ENCODE measurements at regions not wholly inside any gene's neighbourhood (a gene's known extent, or its start where the extent isn't known, plus 50 kb on each side); places are given as distances from the start of the nearest gene placed in this dataset.

- no peak overlapping the region for H3K27ac ChIP-seq (ENCODE audit: low read depth, low read length)
- H3K79me2 ChIP-seq (ENCODE audit: insufficient read depth, low read length): peaks cover 59% of the 10 kb centered on the region
- no peak overlapping the region for H2AFZ ChIP-seq (ENCODE audit: low read length)
- H3K4me3 ChIP-seq (ENCODE audit: insufficient read depth, low read length): no peak overlapping the region
- peaks cover 5% of the 10 kb centered on the region for H3K4me1 ChIP-seq (ENCODE audit: insufficient read depth, low read length)
- no peaks in the 10 kb centered on the region for H3K27me3 ChIP-seq (ENCODE audit: insufficient read depth, low read length)
- TF ChIP-seq CTCF (IDR thresholded peaks at IDR 0.05; ENCODE audit: extremely low read depth, low read depth, low read length): no peak
- H3K4me2 ChIP-seq (ENCODE audit: insufficient read depth, low read length): no peak overlapping the region
- no peak for DNase-seq (ENCODE audit: insufficient read length, low spot score, missing footprints)
- no peaks in the 10 kb centered on the region for H3K9me3 ChIP-seq (ENCODE audit: low read depth, low read length)
- H3K36me3 ChIP-seq (ENCODE audit: insufficient read depth, low read length): peaks cover 50% of the 10 kb centered on the region
- H4K20me1 ChIP-seq (ENCODE audit: insufficient read depth, low read length): peaks cover 49% of the 10 kb centered on the region
Observed at GRCh38 chr14:101022121-101022520, 118.6 kb upstream of the RTL1 start.

GRCh38 chr14:101022916-101023435, 119.5 kb upstream of the RTL1 start:
- TF ChIP-seq CTCF (IDR thresholded peaks at IDR 0.05; ENCODE audit: extremely low read depth, low read depth, low read length): no peak
- Histone ChIP-seq H2AFZ (ENCODE audit: low read length) (no peak overlapping the region), H3K36me3 (ENCODE audit: insufficient read depth, low read length) (peaks cover 58% of the 10 kb centered on the region), H3K4me1 (ENCODE audit: insufficient read depth, low read length) (no peaks in the 10 kb centered on the region), H4K20me1 (ENCODE audit: insufficient read depth, low read length) (peaks cover 47% of the 10 kb centered on the region), H3K79me2 (ENCODE audit: insufficient read depth, low read length) (peaks cover 61% of the 10 kb centered on the region), H3K27me3 (ENCODE audit: insufficient read depth, low read length) (no peaks in the 10 kb centered on the region), H3K27ac (ENCODE audit: low read depth, low read length) (no peak overlapping the region), H3K4me3 (ENCODE audit: insufficient read depth, low read length) (no peak overlapping the region), H3K4me2 (ENCODE audit: insufficient read depth, low read length) (no peak overlapping the region), H3K9me3 (ENCODE audit: low read depth, low read length) (no peaks in the 10 kb centered on the region)
- no peak for DNase-seq (ENCODE audit: insufficient read length, low spot score, missing footprints)

GRCh38 chr14:101024686-101025085, 121.2 kb upstream of the RTL1 start:
- DNase-seq (ENCODE audit: insufficient read length, low spot score, missing footprints): no peak
- no peaks in the 10 kb centered on the region for H3K4me1 ChIP-seq (ENCODE audit: insufficient read depth, low read length)
- no peak overlapping the region for H3K4me3 ChIP-seq (ENCODE audit: insufficient read depth, low read length)
- no peaks in the 10 kb centered on the region for H3K27me3 ChIP-seq (ENCODE audit: insufficient read depth, low read length)
- peaks cover 48% of the 10 kb centered on the region for H4K20me1 ChIP-seq (ENCODE audit: insufficient read depth, low read length)
- peaks cover 75% of the 10 kb centered on the region for H3K36me3 ChIP-seq (ENCODE audit: insufficient read depth, low read length)
- no peak overlapping the region for H3K27ac ChIP-seq (ENCODE audit: low read depth, low read length)
- no peak overlapping the region for H3K4me2 ChIP-seq (ENCODE audit: insufficient read depth, low read length)
- TF ChIP-seq CTCF (IDR thresholded peaks at IDR 0.05; ENCODE audit: extremely low read depth, low read depth, low read length): no peak
- no peak overlapping the region for H2AFZ ChIP-seq (ENCODE audit: low read length)
- H3K9me3 ChIP-seq (ENCODE audit: low read depth, low read length): no peaks in the 10 kb centered on the region
- H3K79me2 ChIP-seq (ENCODE audit: insufficient read depth, low read length): peaks cover 56% of the 10 kb centered on the region

- Histone ChIP-seq H3K4me2 (ENCODE audit: insufficient read depth, low read length) (no peak overlapping the region), H3K4me3 (ENCODE audit: insufficient read depth, low read length) (no peak overlapping the region), H3K9me3 (ENCODE audit: low read depth, low read length) (no peaks in the 10 kb centered on the region), H3K36me3 (ENCODE audit: insufficient read depth, low read length) (peaks cover 80% of the 10 kb centered on the region), H3K4me1 (ENCODE audit: insufficient read depth, low read length) (no peaks in the 10 kb centered on the region), H2AFZ (ENCODE audit: low read length) (no peak overlapping the region), H4K20me1 (ENCODE audit: insufficient read depth, low read length) (peaks cover 49% of the 10 kb centered on the region), H3K79me2 (ENCODE audit: insufficient read depth, low read length) (peaks cover 57% of the 10 kb centered on the region), H3K27me3 (ENCODE audit: insufficient read depth, low read length) (no peaks in the 10 kb centered on the region), H3K27ac (ENCODE audit: low read depth, low read length) (no peak overlapping the region)
- no peak for DNase-seq (ENCODE audit: insufficient read length, low spot score, missing footprints)
- TF ChIP-seq CTCF (IDR thresholded peaks at IDR 0.05; ENCODE audit: extremely low read depth, low read depth, low read length): no peak
Observed at GRCh38 chr14:101025131-101025530, 121.6 kb upstream of the RTL1 start.
